A673 (cell line): ENCODE measurements at regions not wholly inside any gene's neighbourhood (a gene's known extent, or its start where the extent isn't known, plus 50 kb on each side); places are given as distances from the start of the nearest gene placed in this dataset.

Source experiments
- BruUV-seq: library from RNA; stranded (reverse); fragments of 400-500 nt; replicated peaks from 2 replicates; lab custom pipeline; 2021; lab: Mats Ljungman, UMichigan
- CTCF ChIA-PET: fragments of 300-600 bp; sonication (Branson Sonifier 250); formaldehyde crosslinking; loops from one replicate; lab custom pipeline; 2022; ENCODE audit warnings: antibody characterized with exemption; lab: Charles Lee
- POLR2A ChIA-PET: fragments of 300-600 bp; sonication (Branson Sonifier 250); formaldehyde crosslinking; loops from one replicate; lab custom pipeline; 2022; ENCODE audit warnings: antibody characterized with exemption; ENCODE audit not compliant: low non-redundant PET; lab: Charles Lee
- DNase-seq: peaks from one replicate; pipeline ENCODE4 v3.0.0-alpha.2; 2015; ENCODE audit warnings: low spot score
- H3K27ac ChIP-seq: fragments of 200-600 bp; sonication (generic); 2 replicates; pipeline ENCODE4 v1.5.1; 2016; ENCODE audit warnings: mixed run types, low read depth, mild to moderate bottlenecking, mixed read lengths, antibody characterized with exemption, low read length; ENCODE audit not compliant: poor library complexity, severe bottlenecking
- H3K27me3 ChIP-seq: fragments of 200-600 bp; sonication (generic); replicated peaks from 2 replicates; pipeline ENCODE4 v1.6.1; 2017; ENCODE audit warnings: mixed run types, low read depth, mild to moderate bottlenecking, mixed read lengths, antibody characterized with exemption, low read length; ENCODE audit not compliant: insufficient read depth, poor library complexity
- H3K36me3 ChIP-seq: fragments of 200-600 bp; sonication (generic); 2 replicates; pipeline ENCODE4 v1.6.1; 2016; ENCODE audit warnings: mixed run types, mild to moderate bottlenecking, mixed read lengths, antibody characterized with exemption, low read length; ENCODE audit not compliant: insufficient read depth, poor library complexity, severe bottlenecking
- H3K4me1 ChIP-seq: fragments of 200-600 bp; sonication (generic); 2 replicates; pipeline ENCODE4 v1.6.1; 2017; ENCODE audit warnings: mixed run types, mild to moderate bottlenecking, mixed read lengths, antibody characterized with exemption, low read length; ENCODE audit not compliant: insufficient read depth, poor library complexity, severe bottlenecking
- H3K4me3 ChIP-seq: fragments of 200-600 bp; sonication (generic); 2 replicates; pipeline ENCODE4 v1.5.1; 2016; ENCODE audit warnings: low read depth, mixed run types, mild to moderate bottlenecking, mixed read lengths, low read length; ENCODE audit not compliant: poor library complexity, severe bottlenecking
- H3K9me3 ChIP-seq: fragments of 200-600 bp; sonication (generic); 2 replicates; pipeline ENCODE4 v1.6.1; 2016; ENCODE audit warnings: mixed run types, low read depth, mild to moderate bottlenecking, mixed read lengths, antibody characterized with exemption, low read length; ENCODE audit not compliant: poor library complexity, severe bottlenecking
- CTCF ChIP-seq: fragments of 300-800, 200-600 bp; sonication (generic); conservative IDR thresholded peaks from 2 replicates; pipeline ENCODE4 v1.5.1; 2017; ENCODE audit warnings: low read depth, mild to moderate bottlenecking, antibody characterized with exemption, low read length, moderate library complexity, mixed read lengths
- EZH2 ChIP-seq: fragments of 200-600 bp; sonication (generic); IDR thresholded peaks from 2 replicates; pipeline ENCODE4 v1.6.1; 2017; ENCODE audit warnings: borderline replicate concordance, low read depth, mild to moderate bottlenecking, mixed read lengths, antibody characterized with exemption, low read length; ENCODE audit not compliant: poor library complexity, severe bottlenecking
- intact Hi-C: fragments of 100-400 bp; cut with micrococcal nuclease; formaldehyde crosslinking; loops from one replicate; pipeline ENCODE4 v1.10.0; 2022; ENCODE audit not compliant: unreplicated experiment

- no peak overlapping the region for H3K4me3 ChIP-seq
- intact Hi-C loops: no loop called here
- peaks cover 6% of the 10 kb centered on the region for H3K4me1 ChIP-seq
- H3K9me3 ChIP-seq: no peaks in the 10 kb centered on the region
- H3K36me3 ChIP-seq: no peaks in the 10 kb centered on the region
- CTCF ChIA-PET: no interaction called here
- no peak for DNase-seq
- TF ChIP-seq CTCF: no peak
- TF ChIP-seq EZH2: no peak
- BruUV-seq: no TSS peak
- no peak overlapping the region for H3K27ac ChIP-seq
- POLR2A ChIA-PET: no interaction called here
- no peaks in the 10 kb centered on the region for H3K27me3 ChIP-seq
Observed at GRCh38 chr1:31485166-31485565, 72.2 kb downstream of the SERINC2 start.

GRCh38 chr1:31487143-31487542 is 74.1 kb downstream of the SERINC2 start:
- no peak overlapping the region for H3K27ac ChIP-seq
- peaks cover 6% of the 10 kb centered on the region for H3K4me1 ChIP-seq
- TF ChIP-seq EZH2: no peak
- TF ChIP-seq CTCF: no peak
- BruUV-seq: no TSS peak
- H3K27me3 ChIP-seq: no peaks in the 10 kb centered on the region
- no peaks in the 10 kb centered on the region for H3K9me3 ChIP-seq
- POLR2A ChIA-PET: no interaction called here
- CTCF ChIA-PET: no interaction called here
- intact Hi-C loops: no loop called here
- DNase-seq: no peak
- H3K4me3 ChIP-seq: no peak overlapping the region
- H3K36me3 ChIP-seq: no peaks in the 10 kb centered on the region

GRCh38 chr1:31487721-31488293 is 74.8 kb downstream of the SERINC2 start:
- intact Hi-C loops: no loop called here
- H3K27ac ChIP-seq: no peak overlapping the region
- POLR2A ChIA-PET: no interaction called here
- no peaks in the 10 kb centered on the region for H3K9me3 ChIP-seq
- no peaks in the 10 kb centered on the region for H3K36me3 ChIP-seq
- CTCF ChIA-PET: no interaction called here
- peaks cover 6% of the 10 kb centered on the region for H3K4me1 ChIP-seq
- no peak for DNase-seq
- no peak for TF ChIP-seq CTCF
- no peak for TF ChIP-seq EZH2
- no TSS peak for BruUV-seq
- H3K4me3 ChIP-seq: no peak overlapping the region
- no peaks in the 10 kb centered on the region for H3K27me3 ChIP-seq
